GM23248 (cell line): ENCODE measurements at regions not wholly inside any gene's neighbourhood (a gene's known extent, or its start where the extent isn't known, plus 50 kb on each side); places are given as distances from the start of the nearest gene placed in this dataset.

Experiments
- EZH2 ChIP-seq: fragments of 200-600 bp; sonication (generic); IDR thresholded peaks from 2 replicates; pipeline ENCODE4 v1.6.1; 2018; ENCODE audit warnings: antibody characterized with exemption, mild to moderate bottlenecking; ENCODE audit not compliant: insufficient read depth, poor library complexity, severe bottlenecking
- EZH2phosphoT487 ChIP-seq: fragments of 200-600 bp; sonication (generic); IDR thresholded peaks from 2 replicates; pipeline ENCODE4 v1.6.1; 2018; ENCODE audit warnings: antibody characterized with exemption, moderate library complexity, mild to moderate bottlenecking, low read depth; ENCODE audit not compliant: insufficient read depth

DNA sequence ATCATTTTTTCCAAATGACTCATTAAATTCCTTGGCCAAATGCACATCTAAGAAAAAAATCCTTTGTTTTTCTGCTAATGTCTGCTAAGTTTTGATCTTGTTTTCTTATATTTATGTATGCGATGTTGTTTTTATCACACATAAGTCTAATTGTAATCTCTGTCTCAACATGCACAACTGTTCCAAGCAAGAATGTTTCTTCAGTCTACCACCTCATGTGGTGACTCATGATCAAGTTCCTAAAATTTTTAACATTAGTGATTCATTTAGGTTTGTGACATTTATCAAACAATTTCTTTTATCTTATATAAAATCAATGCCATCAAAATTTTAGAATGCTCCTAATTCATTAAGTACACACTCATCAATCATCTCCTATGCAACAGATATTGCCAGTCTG, 763.9 kb upstream of the FAM174A start:
- TF ChIP-seq EZH2: no peak
- no peak for TF ChIP-seq EZH2phosphoT487
